PC-3 (cell line): ENCODE measurements at regions not wholly inside any gene's neighbourhood (a gene's known extent, or its start where the extent isn't known, plus 50 kb on each side); places are given as distances from the start of the nearest gene placed in this dataset.

Source experiments
- ATAC-seq: fragments of 200-7000 bp; cut with Tn5 transposase; 2 replicates; pipeline ENCODE4 v1.9.1; 2020; ENCODE audit warnings: mild to moderate bottlenecking, moderate library complexity
- BruUV-seq: library from RNA; stranded (reverse); fragments of 400-500 nt; replicated peaks from 2 replicates; lab custom pipeline; 2021; lab: Mats Ljungman, UMichigan
- CTCF ChIA-PET: fragments of 300-600 bp; sonication (Branson Sonifier 250); formaldehyde crosslinking; loops from one replicate; lab custom pipeline; 2022; ENCODE audit warnings: antibody characterized with exemption; lab: Charles Lee
- POLR2A ChIA-PET: fragments of 300-600 bp; sonication (Branson Sonifier 250); formaldehyde crosslinking; loops from one replicate; lab custom pipeline; 2022; ENCODE audit warnings: antibody characterized with exemption; ENCODE audit not compliant: unreplicated experiment; lab: Charles Lee
- DNase-seq: peaks from one replicate; pipeline ENCODE4 v3.0.0-alpha.2; 2015
- H2AFZ ChIP-seq: fragments of 300-600 bp; sonication (generic); 2 replicates; pipeline ENCODE4 v1.6.0; 2016; ENCODE audit warnings: antibody characterized with exemption, low read length
- H3F3A ChIP-seq: fragments of 300-600 bp; sonication (generic); one replicate; pipeline ENCODE4 v1.6.0; 2017; ENCODE audit warnings: antibody characterized with exemption, low read length, control low read depth, mild to moderate bottlenecking; ENCODE audit not compliant: unreplicated experiment
- H3K27ac ChIP-seq: fragments of 300-600 bp; sonication (generic); 2 replicates; pipeline ENCODE4 v1.5.1; 2016; ENCODE audit warnings: mild to moderate bottlenecking, low read length
- H3K27me3 ChIP-seq: fragments of 300-600 bp; sonication (generic); 2 replicates; pipeline ENCODE4 v1.6.1; 2016; ENCODE audit warnings: low read length, mixed read lengths
- H3K36me3 ChIP-seq: fragments of 300-600 bp; sonication (generic); 2 replicates; pipeline ENCODE4 v1.6.1; 2016; ENCODE audit warnings: low read depth, mixed run types, low read length, mixed read lengths
- H3K4me1 ChIP-seq: fragments of 300-600 bp; sonication (generic); 2 replicates; pipeline ENCODE4 v1.5.1; 2016; ENCODE audit warnings: low read length; ENCODE audit not compliant: insufficient read depth
- H3K4me2 ChIP-seq: fragments of 300-600 bp; sonication (generic); 2 replicates; pipeline ENCODE4 v1.6.0; 2016; ENCODE audit warnings: low read length
- H3K4me3 ChIP-seq: fragments of 300-600 bp; sonication (generic); 2 replicates; pipeline ENCODE4 v1.5.1; 2016; ENCODE audit warnings: mild to moderate bottlenecking, low read length, mixed read lengths
- H3K79me2 ChIP-seq: fragments of 300-600 bp; sonication (generic); 2 replicates; pipeline ENCODE4 v1.6.1; 2017; ENCODE audit warnings: low read length, mixed read lengths
- H3K9ac ChIP-seq: fragments of 300-600 bp; sonication (generic); 2 replicates; pipeline ENCODE4 v1.6.0; 2016; ENCODE audit warnings: mild to moderate bottlenecking, low read length
- H3K9me2 ChIP-seq: fragments of 300-600 bp; sonication (generic); replicated peaks from 2 replicates; pipeline ENCODE4 v1.6.1; 2016; ENCODE audit warnings: mixed run types, low read length, mixed read lengths
- H3K9me3 ChIP-seq: fragments of 300-600 bp; sonication (generic); 2 replicates; pipeline ENCODE4 v1.6.1; 2016; ENCODE audit warnings: low read length, mixed read lengths
- H4K20me1 ChIP-seq: fragments of 300-600 bp; sonication (generic); 2 replicates; pipeline ENCODE4 v1.6.1; 2016; ENCODE audit warnings: low read length, mixed read lengths
- CTCF ChIP-seq: fragments of 300-600 bp; sonication (generic); conservative IDR thresholded peaks from 2 replicates; pipeline ENCODE4 v1.5.1; 2017; ENCODE audit warnings: antibody characterized with exemption, low read depth, mild to moderate bottlenecking, low read length
- EZH2 ChIP-seq: fragments of 300-600 bp; sonication (generic); IDR thresholded peaks from one replicate; pipeline ENCODE4 v1.6.1; 2017; ENCODE audit warnings: antibody characterized with exemption, mild to moderate bottlenecking, low read length; ENCODE audit not compliant: unreplicated experiment
- EZH2phosphoT487 ChIP-seq: fragments of 300-600 bp; sonication (generic); IDR thresholded peaks from 2 replicates; pipeline ENCODE4 v1.6.1; 2018; ENCODE audit warnings: mild to moderate bottlenecking, antibody characterized with exemption, low read length, borderline replicate concordance
- intact Hi-C: fragments of 100-400 bp; cut with micrococcal nuclease; formaldehyde crosslinking; loops from 2 replicates; pipeline ENCODE4 v1.9.0; 2023

GRCh38 chr6:168244961-168245551, 74.5 kb downstream of the DACT2 start:
- intact Hi-C loops = no loop called here
- ATAC-seq (no peak), DNase-seq (no peak)
- no peak overlapping the region for H3K4me3 ChIP-seq
- H2AFZ ChIP-seq = no peak overlapping the region
- no peak overlapping the region for H3K9ac ChIP-seq
- H3K4me2 ChIP-seq = no peak overlapping the region
- no peaks in the 10 kb centered on the region for H3K36me3 ChIP-seq
- ChIA-PET POLR2A (no interaction called here), CTCF (no interaction called here)
- TF ChIP-seq CTCF = no peak
- TF ChIP-seq EZH2 = no peak
- no peak for TF ChIP-seq EZH2phosphoT487
- no peak overlapping the region for H3K27ac ChIP-seq
- H3F3A ChIP-seq = no peaks in the 10 kb centered on the region
- H3K9me2 ChIP-seq = no peaks in the 10 kb centered on the region
- no peaks in the 10 kb centered on the region for H3K79me2 ChIP-seq
- no peaks in the 10 kb centered on the region for H4K20me1 ChIP-seq
- H3K27me3 ChIP-seq = peaks cover 75% of the 10 kb centered on the region
- no peaks in the 10 kb centered on the region for H3K9me3 ChIP-seq
- no peaks in the 10 kb centered on the region for H3K4me1 ChIP-seq
- BruUV-seq = no TSS peak

GRCh38 chr6:168243812-168244376, 75.7 kb downstream of the DACT2 start:
- no peaks in the 10 kb centered on the region for H3K9me3 ChIP-seq

More at GRCh38 chr6:168243812-168244376, 75.7 kb downstream of the DACT2 start:
- no TSS peak for BruUV-seq
- ATAC-seq (no peak), DNase-seq (no peak)
- Histone ChIP-seq H3K27ac (no peak overlapping the region), H3K9ac (no peak overlapping the region), H3K79me2 (no peaks in the 10 kb centered on the region), H3K27me3 (peaks cover 73% of the 10 kb centered on the region), H3K9me2 (no peaks in the 10 kb centered on the region), H3K4me2 (no peak overlapping the region), H3K36me3 (no peaks in the 10 kb centered on the region), H3K4me3 (no peak overlapping the region), H2AFZ (no peak overlapping the region), H3F3A (no peaks in the 10 kb centered on the region), H4K20me1 (no peaks in the 10 kb centered on the region), H3K4me1 (no peaks in the 10 kb centered on the region)
- POLR2A ChIA-PET = no interaction called here
- CTCF ChIA-PET = no interaction called here
- intact Hi-C loops = no loop called here
- no peak for TF ChIP-seq EZH2
- TF ChIP-seq CTCF = no peak
- TF ChIP-seq EZH2phosphoT487 = no peak
